ENCODE measurements at regions not wholly inside any gene's neighbourhood (a gene's known extent, or its start where the extent isn't known, plus 50 kb on each side); places are given as distances from the start of the nearest gene placed in this dataset.
A peak's percentile ranks its signal among the peaks of the same experiment; 100 is the strongest.
"Not testable (repeated sequence)": the region's sequence is repeated elsewhere in the genome, so short reads cannot be mapped to it uniquely, and the experiment has no call there.

DNA sequence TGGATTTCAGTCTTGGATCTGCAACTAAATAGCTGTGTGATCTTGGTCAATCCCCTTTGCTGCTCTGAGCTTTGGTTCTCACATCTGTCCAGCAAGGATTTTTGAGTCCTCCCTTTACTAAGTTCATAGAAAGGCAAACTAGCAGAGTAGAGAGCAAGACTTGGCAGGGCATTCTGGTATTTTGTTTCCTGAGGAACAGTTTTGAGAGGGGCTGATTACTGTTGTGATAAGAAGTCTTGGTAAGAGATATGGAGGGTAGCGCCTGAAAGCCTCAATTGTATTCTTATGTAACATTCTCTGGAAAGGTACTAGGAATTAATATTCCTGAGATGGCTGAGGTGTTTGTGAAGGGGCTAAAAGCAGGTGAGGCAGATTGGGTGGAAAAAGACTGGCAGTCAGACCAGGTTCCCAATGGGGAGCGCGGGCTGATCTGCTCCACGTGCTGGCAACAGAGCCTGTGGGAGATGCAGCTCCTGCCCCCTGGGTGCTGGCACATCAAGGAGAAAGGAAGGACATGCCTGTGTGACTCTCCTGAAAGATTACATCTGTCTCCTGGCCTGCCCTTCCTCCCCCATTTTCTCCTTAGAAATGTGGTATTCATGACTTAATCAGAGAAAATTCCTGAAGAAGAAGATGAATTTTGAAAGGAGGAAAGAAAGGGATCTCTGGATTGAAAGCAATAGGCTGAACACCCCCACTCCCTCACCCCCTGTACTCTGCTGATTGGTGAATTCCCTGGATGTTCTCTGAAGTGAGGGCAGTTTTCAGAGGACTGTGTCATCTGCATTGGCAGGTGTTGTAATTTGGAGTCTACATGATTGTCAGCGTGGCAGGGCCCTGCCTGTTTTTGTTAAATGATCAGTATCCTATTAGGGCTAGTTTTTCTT is 94.0 kb downstream of the SRGAP2 start:
- H2AFZ ChIP-seq (ENCODE audit: low read length); H3K27me3 ChIP-seq (ENCODE audit: control insufficient read depth, insufficient read depth, low read length); DNase-seq (ENCODE audit: low read depth in 2 of 2); H3K4me1 ChIP-seq (ENCODE audit: control insufficient read depth, extremely low read depth, insufficient read depth, low read length); H3K79me2 ChIP-seq (ENCODE audit: control insufficient read depth, insufficient read depth, low read length); H3K4me3 ChIP-seq (replicated peaks in 1 of 4; ENCODE audit: control extremely low read depth in 1 of 4, insufficient read depth in 1 of 4, low read depth in 3 of 4, low read length in 4 of 4); H3K4me2 ChIP-seq (ENCODE audit: extremely low read depth, insufficient read depth, low read length); H3K9ac ChIP-seq (ENCODE audit: insufficient read depth, low read length); H4K20me1 ChIP-seq (ENCODE audit: control insufficient read depth, extremely low read depth, insufficient read depth, low read length); H3K9me3 ChIP-seq (ENCODE audit: control insufficient read depth, insufficient read depth, low read depth, low read length); H3K27ac ChIP-seq (ENCODE audit: insufficient read depth, low read length); H3K36me3 ChIP-seq (ENCODE audit: control insufficient read depth, insufficient read depth, low read length): not testable (repeated sequence)

DNA sequence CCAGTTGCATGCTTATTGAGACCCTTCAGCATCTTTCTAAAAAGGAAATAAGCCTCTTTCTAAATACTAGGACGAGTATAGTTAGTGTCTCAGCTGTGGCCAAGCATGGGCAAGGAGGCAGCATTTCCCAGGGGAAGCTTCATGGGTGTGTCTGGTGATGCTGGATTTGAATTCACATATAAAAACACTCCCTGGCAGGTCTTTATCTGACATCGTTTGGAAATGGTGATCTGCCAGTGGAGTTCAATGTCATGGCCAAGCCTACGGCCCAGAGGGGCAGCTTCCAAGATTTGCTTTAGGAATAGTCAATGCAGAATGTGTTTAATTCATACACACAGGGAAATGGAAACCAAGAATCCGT is 94.7 kb downstream of the SRGAP2 start:
- not testable (repeated sequence) for H2AFZ ChIP-seq (ENCODE audit: low read length); H4K20me1 ChIP-seq (ENCODE audit: control insufficient read depth, extremely low read depth, insufficient read depth, low read length); H3K36me3 ChIP-seq (ENCODE audit: control insufficient read depth, insufficient read depth, low read length); H3K27ac ChIP-seq (ENCODE audit: insufficient read depth, low read length); H3K9ac ChIP-seq (ENCODE audit: insufficient read depth, low read length); H3K4me2 ChIP-seq (ENCODE audit: extremely low read depth, insufficient read depth, low read length); H3K4me3 ChIP-seq (replicated peaks in 1 of 4; ENCODE audit: control extremely low read depth in 1 of 4, insufficient read depth in 1 of 4, low read depth in 3 of 4, low read length in 4 of 4); H3K9me3 ChIP-seq (ENCODE audit: control insufficient read depth, insufficient read depth, low read depth, low read length); H3K27me3 ChIP-seq (ENCODE audit: control insufficient read depth, insufficient read depth, low read length); H3K4me1 ChIP-seq (ENCODE audit: control insufficient read depth, extremely low read depth, insufficient read depth, low read length); H3K79me2 ChIP-seq (ENCODE audit: control insufficient read depth, insufficient read depth, low read length); DNase-seq (ENCODE audit: low read depth in 2 of 2)

GRCh38 chr1:206299181-206299791 is 95.9 kb downstream of the SRGAP2 start:
- H3K4me2 ChIP-seq (ENCODE audit: extremely low read depth, insufficient read depth, low read length); H3K36me3 ChIP-seq (ENCODE audit: control insufficient read depth, insufficient read depth, low read length); H4K20me1 ChIP-seq (ENCODE audit: control insufficient read depth, extremely low read depth, insufficient read depth, low read length); H3K4me3 ChIP-seq (replicated peaks in 1 of 4; ENCODE audit: control extremely low read depth in 1 of 4, insufficient read depth in 1 of 4, low read depth in 3 of 4, low read length in 4 of 4); H2AFZ ChIP-seq (ENCODE audit: low read length); H3K27me3 ChIP-seq (ENCODE audit: control insufficient read depth, insufficient read depth, low read length); H3K9ac ChIP-seq (ENCODE audit: insufficient read depth, low read length); H3K4me1 ChIP-seq (ENCODE audit: control insufficient read depth, extremely low read depth, insufficient read depth, low read length); H3K27ac ChIP-seq (ENCODE audit: insufficient read depth, low read length); H3K9me3 ChIP-seq (ENCODE audit: control insufficient read depth, insufficient read depth, low read depth, low read length); DNase-seq (ENCODE audit: low read depth in 2 of 2); H3K79me2 ChIP-seq (ENCODE audit: control insufficient read depth, insufficient read depth, low read length): not testable (repeated sequence)

DNA sequence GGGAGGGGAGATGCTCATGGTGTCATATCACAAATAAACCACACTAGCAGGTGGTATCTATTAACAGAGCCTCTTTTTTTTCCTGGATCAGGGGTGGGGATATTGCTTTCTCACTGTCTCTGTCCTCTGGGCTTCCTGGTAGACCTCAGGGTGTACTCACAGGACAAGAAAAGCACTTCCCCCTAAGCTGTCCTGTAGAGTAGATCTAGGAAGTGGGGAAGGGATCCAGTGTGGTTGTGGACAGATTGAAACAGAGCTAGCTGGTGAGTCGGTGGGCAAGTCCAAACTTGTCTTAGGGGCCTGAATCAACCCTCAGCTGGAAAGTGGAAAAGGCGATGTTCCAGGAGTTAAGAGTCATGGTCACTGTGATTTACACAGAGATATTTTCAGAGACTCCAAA is 96.6 kb downstream of the SRGAP2 start:
- H3K27ac ChIP-seq (ENCODE audit: insufficient read depth, low read length); DNase-seq (ENCODE audit: low read depth in 2 of 2); H3K9me3 ChIP-seq (ENCODE audit: control insufficient read depth, insufficient read depth, low read depth, low read length); H3K27me3 ChIP-seq (ENCODE audit: control insufficient read depth, insufficient read depth, low read length); H3K79me2 ChIP-seq (ENCODE audit: control insufficient read depth, insufficient read depth, low read length); H3K4me2 ChIP-seq (ENCODE audit: extremely low read depth, insufficient read depth, low read length); H4K20me1 ChIP-seq (ENCODE audit: control insufficient read depth, extremely low read depth, insufficient read depth, low read length); H3K4me1 ChIP-seq (ENCODE audit: control insufficient read depth, extremely low read depth, insufficient read depth, low read length); H3K36me3 ChIP-seq (ENCODE audit: control insufficient read depth, insufficient read depth, low read length); H3K4me3 ChIP-seq (replicated peaks in 1 of 4; ENCODE audit: control extremely low read depth in 1 of 4, insufficient read depth in 1 of 4, low read depth in 3 of 4, low read length in 4 of 4); H3K9ac ChIP-seq (ENCODE audit: insufficient read depth, low read length); H2AFZ ChIP-seq (ENCODE audit: low read length): not testable (repeated sequence)

DNA sequence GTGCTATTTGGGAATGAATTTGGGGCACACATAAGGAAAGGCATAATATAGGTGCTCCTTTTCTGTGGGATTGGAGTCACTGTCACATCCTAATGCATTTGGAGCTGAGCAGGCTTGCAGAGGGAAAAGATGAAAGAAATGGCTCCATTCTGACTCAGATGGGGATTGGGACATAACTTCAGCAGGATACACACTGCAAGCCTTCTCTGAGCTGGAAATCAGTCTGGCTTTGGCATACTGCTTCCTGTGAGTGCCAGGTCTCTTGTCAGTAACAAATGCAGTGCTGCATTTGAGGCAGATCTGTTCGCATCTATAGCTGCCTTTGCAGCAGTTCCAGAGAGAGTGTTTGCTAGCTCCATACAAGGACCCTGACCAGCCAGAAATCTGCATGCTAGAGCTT is 98.7 kb downstream of the SRGAP2 start:
- H3K4me2 ChIP-seq (ENCODE audit: extremely low read depth, insufficient read depth, low read length); H2AFZ ChIP-seq (ENCODE audit: low read length); H3K27ac ChIP-seq (ENCODE audit: insufficient read depth, low read length); H4K20me1 ChIP-seq (ENCODE audit: control insufficient read depth, extremely low read depth, insufficient read depth, low read length); H3K9ac ChIP-seq (ENCODE audit: insufficient read depth, low read length); H3K9me3 ChIP-seq (ENCODE audit: control insufficient read depth, insufficient read depth, low read depth, low read length); H3K4me1 ChIP-seq (ENCODE audit: control insufficient read depth, extremely low read depth, insufficient read depth, low read length); H3K36me3 ChIP-seq (ENCODE audit: control insufficient read depth, insufficient read depth, low read length); H3K4me3 ChIP-seq (replicated peaks in 1 of 4; ENCODE audit: control extremely low read depth in 1 of 4, insufficient read depth in 1 of 4, low read depth in 3 of 4, low read length in 4 of 4); H3K27me3 ChIP-seq (ENCODE audit: control insufficient read depth, insufficient read depth, low read length); H3K79me2 ChIP-seq (ENCODE audit: control insufficient read depth, insufficient read depth, low read length): not testable (repeated sequence)
- DNase-seq (ENCODE audit: low read depth in 2 of 2), result peak; percentile 0 to 9

DNA sequence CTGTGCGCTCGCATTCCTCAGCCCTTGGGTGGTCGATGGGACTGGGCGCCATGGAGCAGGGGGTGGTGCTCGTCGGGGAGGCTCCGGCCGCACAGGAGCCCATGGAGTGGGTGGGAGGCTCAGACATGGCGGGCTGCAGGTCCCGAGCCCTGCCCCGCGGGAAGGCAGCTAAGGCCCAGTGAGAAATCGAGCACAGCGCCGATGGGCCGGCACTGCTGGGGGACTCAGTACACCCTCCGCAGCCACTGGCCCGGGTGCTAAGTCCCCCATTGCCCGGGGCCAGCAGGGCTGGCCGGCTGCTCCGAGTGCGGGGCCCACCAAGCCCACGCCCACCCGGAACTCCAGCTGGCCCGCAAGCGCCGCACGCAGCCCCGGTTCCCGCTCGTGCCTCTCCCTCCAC is 104.1 kb downstream of the SRGAP2 start:
- H3K79me2 ChIP-seq (ENCODE audit: control insufficient read depth, insufficient read depth, low read length); DNase-seq (ENCODE audit: low read depth in 2 of 2); H4K20me1 ChIP-seq (ENCODE audit: control insufficient read depth, extremely low read depth, insufficient read depth, low read length); H3K9ac ChIP-seq (ENCODE audit: insufficient read depth, low read length); H2AFZ ChIP-seq (ENCODE audit: low read length); H3K9me3 ChIP-seq (ENCODE audit: control insufficient read depth, insufficient read depth, low read depth, low read length); H3K4me1 ChIP-seq (ENCODE audit: control insufficient read depth, extremely low read depth, insufficient read depth, low read length); H3K27me3 ChIP-seq (ENCODE audit: control insufficient read depth, insufficient read depth, low read length); H3K36me3 ChIP-seq (ENCODE audit: control insufficient read depth, insufficient read depth, low read length); H3K4me2 ChIP-seq (ENCODE audit: extremely low read depth, insufficient read depth, low read length); H3K4me3 ChIP-seq (replicated peaks in 1 of 4; ENCODE audit: control extremely low read depth in 1 of 4, insufficient read depth in 1 of 4, low read depth in 3 of 4, low read length in 4 of 4); H3K27ac ChIP-seq (ENCODE audit: insufficient read depth, low read length): not testable (repeated sequence)

- H2AFZ ChIP-seq (ENCODE audit: low read length); H3K4me1 ChIP-seq (ENCODE audit: control insufficient read depth, extremely low read depth, insufficient read depth, low read length); H3K4me2 ChIP-seq (ENCODE audit: extremely low read depth, insufficient read depth, low read length); H3K9ac ChIP-seq (ENCODE audit: insufficient read depth, low read length); H3K27me3 ChIP-seq (ENCODE audit: control insufficient read depth, insufficient read depth, low read length); DNase-seq (ENCODE audit: low read depth in 2 of 2); H4K20me1 ChIP-seq (ENCODE audit: control insufficient read depth, extremely low read depth, insufficient read depth, low read length); H3K4me3 ChIP-seq (replicated peaks in 1 of 4; ENCODE audit: control extremely low read depth in 1 of 4, insufficient read depth in 1 of 4, low read depth in 3 of 4, low read length in 4 of 4); H3K36me3 ChIP-seq (ENCODE audit: control insufficient read depth, insufficient read depth, low read length); H3K79me2 ChIP-seq (ENCODE audit: control insufficient read depth, insufficient read depth, low read length); H3K9me3 ChIP-seq (ENCODE audit: control insufficient read depth, insufficient read depth, low read depth, low read length); H3K27ac ChIP-seq (ENCODE audit: insufficient read depth, low read length): not testable (repeated sequence)
Observed at GRCh38 chr1:206310948-206311347, 107.6 kb downstream of the SRGAP2 start.
